CD8-positive, alpha-beta memory T cell (primary cell): ENCODE measurements at regions not wholly inside any gene's neighbourhood (a gene's known extent, or its start where the extent isn't known, plus 50 kb on each side); places are given as distances from the start of the nearest gene placed in this dataset.

Source experiments
- CTCF ChIA-PET: fragments of 350-600 bp; sonication (Branson Sonifier 250); formaldehyde crosslinking; loops from one replicate; lab custom pipeline; 2021; ENCODE audit warnings: antibody characterized with exemption; lab: Charles Lee
- POLR2A ChIA-PET: fragments of 350-600 bp; sonication (Branson Sonifier 250); formaldehyde crosslinking; loops from one replicate; lab custom pipeline; 2021; ENCODE audit warnings: antibody characterized with exemption; lab: Charles Lee
- DNase-seq, 5 donors: peaks; one replicate each; pipeline versions ENCODE4 v3.0.0 to v3.0.0-alpha.2; 2020 to 2022; ENCODE audit warnings: mixed read lengths in 1 of 5
- H3K27ac ChIP-seq: one replicate; pipeline ENCODE4 v1.7.0; 2013; ENCODE audit warnings: low read depth, mild to moderate bottlenecking, low read length, moderate library complexity
- H3K27me3 ChIP-seq: 2 replicates; pipeline ENCODE4 v1.7.0; 2013; ENCODE audit warnings: low read length, mild to moderate bottlenecking; ENCODE audit not compliant: insufficient read depth, poor library complexity, severe bottlenecking
- H3K36me3 ChIP-seq: 2 replicates; pipeline ENCODE4 v1.7.0; 2013; ENCODE audit warnings: mild to moderate bottlenecking, low read length, moderate library complexity; ENCODE audit not compliant: insufficient read depth
- H3K4me1 ChIP-seq: 2 replicates; pipeline ENCODE4 v1.7.0; 2013; ENCODE audit warnings: mild to moderate bottlenecking, low read length, moderate library complexity; ENCODE audit not compliant: insufficient read depth
- H3K4me3 ChIP-seq: 2 replicates; pipeline ENCODE4 v1.7.0; 2013; ENCODE audit warnings: mild to moderate bottlenecking, low read length
- H3K9me3 ChIP-seq: 2 replicates; pipeline ENCODE4 v1.7.0; 2013; ENCODE audit warnings: mild to moderate bottlenecking, low read length
- H3K27ac Mint-ChIP-seq, 8 donors: one replicate each; pipeline ENCODE4 v1.8.0; 2020 to 2021; ENCODE audit warnings: mixed read lengths in 8 of 8, mild to moderate bottlenecking in 6 of 8, inconsistent platforms in 3 of 8, moderate library complexity in 3 of 8
- H3K27me3 Mint-ChIP-seq, 2 donors: one replicate each; pipeline ENCODE4 v1.8.0; 2020 to 2021; ENCODE audit warnings: mixed read lengths in 2 of 2, mild to moderate bottlenecking in 1 of 2, moderate library complexity in 1 of 2
- H3K36me3 Mint-ChIP-seq, 3 donors: one replicate each; pipeline ENCODE4 v1.8.0; 2020 to 2021; ENCODE audit warnings: mixed read lengths in 3 of 3, inconsistent platforms in 1 of 3, mild to moderate bottlenecking in 1 of 3
- H3K4me1 Mint-ChIP-seq, 3 donors: one replicate each; pipeline ENCODE4 v1.8.0; 2020 to 2021; ENCODE audit warnings: mixed read lengths in 3 of 3, inconsistent platforms in 1 of 3, mild to moderate bottlenecking in 1 of 3
- H3K4me3 Mint-ChIP-seq, 7 donors: one replicate each; pipeline ENCODE4 v1.8.0; 2020 to 2021; ENCODE audit warnings: mixed read lengths in 7 of 7, mild to moderate bottlenecking in 6 of 7, moderate library complexity in 4 of 7, inconsistent platforms in 2 of 7
- H3K9me3 Mint-ChIP-seq, 5 donors: one replicate each; pipeline ENCODE4 v1.8.0; 2020 to 2022; ENCODE audit warnings: mixed read lengths in 5 of 5, mild to moderate bottlenecking in 3 of 5, moderate library complexity in 2 of 5, inconsistent platforms in 1 of 5

DNA sequence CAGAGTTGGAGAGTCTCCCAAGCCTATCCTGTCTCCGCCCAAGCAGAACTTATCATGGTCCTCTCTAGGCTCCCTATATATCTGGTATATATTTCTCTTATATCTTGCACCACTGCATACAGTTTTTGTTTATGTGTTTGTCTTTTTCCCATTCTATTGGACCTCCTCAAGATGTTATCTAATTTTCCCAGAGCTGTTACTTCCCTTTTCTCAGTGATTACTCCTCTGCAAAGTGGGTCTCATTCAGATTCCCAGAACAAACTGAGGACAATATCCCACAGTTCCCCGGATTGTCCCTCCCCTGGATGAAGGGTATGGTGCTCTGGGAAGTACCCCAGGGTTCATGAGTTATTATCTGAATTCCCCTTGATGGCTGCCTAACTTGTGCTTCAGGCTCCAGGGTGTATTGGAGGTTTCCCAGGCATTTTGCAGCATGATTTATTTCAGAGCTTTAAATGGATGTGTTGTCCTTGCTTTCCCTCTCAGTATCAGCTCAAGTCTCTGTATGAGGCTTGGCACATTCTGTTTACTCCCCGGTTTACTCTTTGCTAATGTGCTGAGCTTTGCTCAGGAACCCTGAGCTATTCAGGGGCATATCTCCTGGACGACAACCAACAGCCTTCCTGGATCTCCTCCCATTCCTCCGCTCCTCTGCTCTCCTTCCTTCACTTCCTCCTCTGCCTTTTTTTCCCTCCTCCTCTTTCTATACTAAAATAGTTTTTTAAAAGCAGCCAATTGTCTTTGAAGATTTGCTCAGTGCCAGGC, 329.3 kb downstream of the SPRY2 start:
- Mint-ChIP-seq H3K9me3 (peaks cover 0 to 5% (median 0%) of the 10 kb centered on the region in 5 donors), H3K4me3 (no peak overlapping the region), H3K36me3 (no peaks in the 10 kb centered on the region), H3K4me1 (no peaks in the 10 kb centered on the region), H3K27me3 (peaks cover 0 to 5% of the 10 kb centered on the region in 2 donors), H3K27ac (no peak overlapping the region)
- DNase-seq, result no peak
- POLR2A ChIA-PET, result no interaction called here
- no peaks in the 10 kb centered on the region for H3K4me1 ChIP-seq
- no peaks in the 10 kb centered on the region for H3K36me3 ChIP-seq
- H3K9me3 ChIP-seq, result no peaks in the 10 kb centered on the region
- no peak overlapping the region for H3K27ac ChIP-seq
- H3K27me3 ChIP-seq, result no peaks in the 10 kb centered on the region
- no peak overlapping the region for H3K4me3 ChIP-seq
- CTCF ChIA-PET, result no interaction called here

DNA sequence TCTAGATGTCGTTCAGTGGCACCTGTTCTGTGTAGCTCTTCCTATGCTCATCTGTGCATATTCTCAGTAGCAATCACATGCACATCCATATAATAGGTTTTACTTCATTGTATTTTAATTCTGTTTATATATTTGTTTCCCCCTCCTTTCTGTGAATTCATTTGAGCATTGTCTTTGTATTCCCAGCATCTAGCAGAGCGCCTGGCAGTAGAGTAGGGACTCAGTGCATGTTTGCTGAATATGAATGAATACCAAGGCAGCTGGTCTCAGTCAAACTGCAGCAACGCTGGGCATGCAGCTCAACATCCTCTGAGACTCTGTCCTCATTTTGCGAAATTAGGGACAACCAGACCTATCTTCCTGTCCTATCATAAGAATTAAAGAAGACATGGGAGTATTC, 330.1 kb downstream of the SPRY2 start:
- no peak overlapping the region for H3K4me3 ChIP-seq
- no peak for DNase-seq
- peaks cover 0 to 5% of the 10 kb centered on the region in 2 donors for H3K27me3 Mint-ChIP-seq
- no peaks in the 10 kb centered on the region for H3K4me1 ChIP-seq
- H3K36me3 ChIP-seq, result no peaks in the 10 kb centered on the region
- H3K9me3 ChIP-seq, result no peaks in the 10 kb centered on the region
- ChIA-PET CTCF (no interaction called here), POLR2A (no interaction called here)
- peaks cover 0 to 5% (median 0%) of the 10 kb centered on the region in 5 donors for H3K9me3 Mint-ChIP-seq
- H3K4me3 Mint-ChIP-seq, result no peak overlapping the region
- H3K4me1 Mint-ChIP-seq, result no peaks in the 10 kb centered on the region
- H3K27ac Mint-ChIP-seq, result no peak overlapping the region
- H3K36me3 Mint-ChIP-seq, result no peaks in the 10 kb centered on the region
- no peaks in the 10 kb centered on the region for H3K27me3 ChIP-seq
- no peak overlapping the region for H3K27ac ChIP-seq

DNA sequence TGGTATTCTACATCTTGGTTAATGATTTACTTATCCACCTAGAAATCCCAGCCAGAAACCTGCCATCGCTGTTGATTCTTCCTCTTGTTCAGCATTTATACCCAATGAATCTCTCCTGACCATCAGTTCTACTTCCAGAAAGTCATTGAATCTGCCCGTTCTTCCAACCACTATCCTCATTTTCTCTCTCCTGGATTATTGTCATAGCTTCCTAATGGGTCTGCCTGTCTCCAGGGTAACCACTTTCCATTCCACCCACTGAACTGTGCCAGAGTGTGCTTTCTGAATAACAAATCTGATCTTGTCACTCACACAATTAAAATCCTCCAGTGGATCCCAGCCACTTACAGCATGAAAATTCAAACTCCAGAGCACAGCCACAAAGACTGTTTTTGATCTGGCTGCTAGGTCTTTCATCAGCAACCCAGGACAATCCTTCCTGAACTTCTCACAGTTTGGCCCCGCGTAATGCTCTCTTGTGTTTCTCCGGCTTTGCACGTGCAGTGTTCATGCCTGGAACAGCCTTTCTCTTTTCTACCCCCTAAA, 330.6 kb downstream of the SPRY2 start:
- Histone ChIP-seq H3K27ac (no peak overlapping the region), H3K4me3 (no peak overlapping the region), H3K9me3 (no peaks in the 10 kb centered on the region), H3K27me3 (no peaks in the 10 kb centered on the region), H3K36me3 (no peaks in the 10 kb centered on the region), H3K4me1 (no peaks in the 10 kb centered on the region)
- no peaks in the 10 kb centered on the region for H3K4me1 Mint-ChIP-seq
- H3K27ac Mint-ChIP-seq, result no peak overlapping the region
- ChIA-PET CTCF (no interaction called here), POLR2A (no interaction called here)
- H3K4me3 Mint-ChIP-seq, result no peak overlapping the region
- DNase-seq, result no peak
- H3K27me3 Mint-ChIP-seq, result peaks cover 0 to 5% of the 10 kb centered on the region in 2 donors
- H3K9me3 Mint-ChIP-seq, result peaks cover 0 to 5% (median 0%) of the 10 kb centered on the region in 5 donors
- H3K36me3 Mint-ChIP-seq, result no peaks in the 10 kb centered on the region

DNA sequence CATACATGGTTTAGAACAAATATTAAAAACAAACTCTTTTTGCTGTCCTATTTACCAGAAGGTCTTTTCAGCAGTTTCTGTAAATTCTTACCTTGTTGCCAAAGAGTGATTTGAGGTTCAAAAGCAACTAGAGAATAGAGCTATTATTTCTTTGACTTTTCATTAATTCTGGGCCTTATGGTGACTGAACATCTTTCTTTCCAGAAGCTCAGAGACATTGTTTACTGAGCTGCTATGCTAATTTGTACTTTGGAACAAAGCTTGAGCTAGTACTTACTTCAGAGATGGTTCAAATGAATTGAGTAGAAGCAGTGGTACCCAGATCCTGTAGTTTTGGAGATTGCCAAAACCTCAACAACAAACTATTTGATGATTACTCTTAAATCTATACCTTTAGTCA, 331.2 kb downstream of the SPRY2 start:
- H3K4me3 ChIP-seq, result no peak overlapping the region
- no peak overlapping the region for H3K27ac ChIP-seq
- H3K9me3 ChIP-seq, result no peaks in the 10 kb centered on the region
- Mint-ChIP-seq H3K4me3 (no peak overlapping the region), H3K36me3 (no peaks in the 10 kb centered on the region), H3K27me3 (peaks cover 0 to 5% of the 10 kb centered on the region in 2 donors), H3K4me1 (no peaks in the 10 kb centered on the region), H3K9me3 (peaks cover 0 to 5% (median 0%) of the 10 kb centered on the region in 5 donors), H3K27ac (no peak overlapping the region)
- DNase-seq, result no peak
- H3K4me1 ChIP-seq, result no peaks in the 10 kb centered on the region
- CTCF ChIA-PET, result no interaction called here
- POLR2A ChIA-PET, result no interaction called here
- H3K27me3 ChIP-seq, result no peaks in the 10 kb centered on the region
- no peaks in the 10 kb centered on the region for H3K36me3 ChIP-seq

DNA sequence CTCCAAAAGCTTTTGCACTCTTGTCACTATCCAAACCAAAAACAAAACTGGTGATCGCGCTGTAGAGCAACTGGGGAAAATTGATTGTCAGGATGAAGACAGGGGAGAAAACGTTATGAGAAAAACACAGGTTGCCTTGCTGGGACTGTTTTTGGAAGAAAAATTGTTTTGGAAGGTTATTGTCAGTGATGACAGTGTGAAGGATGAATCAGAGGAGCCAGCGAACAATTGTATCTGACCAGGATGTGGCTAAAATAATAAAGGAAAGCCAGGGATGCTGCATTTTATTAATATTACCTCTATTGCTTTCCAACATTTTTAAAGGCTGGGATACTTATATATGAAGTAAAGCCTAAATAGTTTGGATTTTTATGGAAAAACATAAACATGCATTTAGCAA, 334.0 kb downstream of the SPRY2 start:
- Mint-ChIP-seq H3K27me3 (peaks cover 0 to 2% of the 10 kb centered on the region in 2 donors), H3K9me3 (peaks cover 0 to 2% (median 0%) of the 10 kb centered on the region in 5 donors), H3K27ac (no peak overlapping the region), H3K4me1 (no peaks in the 10 kb centered on the region), H3K4me3 (no peak overlapping the region), H3K36me3 (no peaks in the 10 kb centered on the region)
- CTCF ChIA-PET, result no interaction called here
- Histone ChIP-seq H3K9me3 (no peaks in the 10 kb centered on the region), H3K4me3 (no peak overlapping the region), H3K36me3 (no peaks in the 10 kb centered on the region), H3K27ac (no peak overlapping the region), H3K27me3 (no peaks in the 10 kb centered on the region), H3K4me1 (no peaks in the 10 kb centered on the region)
- DNase-seq, result no peak
- POLR2A ChIA-PET, result no interaction called here

DNA sequence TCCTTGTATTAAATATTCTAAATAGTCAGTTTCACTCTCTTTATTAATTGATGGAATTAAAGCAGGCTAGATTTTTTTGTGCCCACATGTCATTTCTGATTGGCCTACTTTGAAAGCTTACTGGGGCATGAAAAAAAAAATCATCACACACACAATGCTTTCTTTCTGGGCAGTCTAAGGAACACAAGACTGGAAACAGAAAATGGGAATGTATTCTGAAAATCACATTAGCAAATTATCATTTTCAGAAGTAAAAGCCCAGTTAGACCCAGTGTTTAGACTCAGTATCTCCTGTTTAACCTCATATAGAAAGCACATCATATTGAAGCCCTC, 339.4 kb downstream of the SPRY2 start:
- no peaks in the 10 kb centered on the region for H3K36me3 ChIP-seq
- H3K4me1 ChIP-seq, result no peaks in the 10 kb centered on the region
- POLR2A ChIA-PET, result no interaction called here
- H3K4me3 Mint-ChIP-seq, result no peak overlapping the region
- no peak overlapping the region for H3K4me3 ChIP-seq
- no peak for DNase-seq
- peaks cover 0 to 2% (median 0%) of the 10 kb centered on the region in 5 donors for H3K9me3 Mint-ChIP-seq
- CTCF ChIA-PET, result no interaction called here
- H3K27ac ChIP-seq, result no peak overlapping the region
- no peaks in the 10 kb centered on the region for H3K9me3 ChIP-seq
- no peaks in the 10 kb centered on the region for H3K27me3 ChIP-seq
- no peak overlapping the region for H3K27ac Mint-ChIP-seq
- H3K36me3 Mint-ChIP-seq, result no peaks in the 10 kb centered on the region
- no peaks in the 10 kb centered on the region for H3K27me3 Mint-ChIP-seq
- H3K4me1 Mint-ChIP-seq, result no peaks in the 10 kb centered on the region

DNA sequence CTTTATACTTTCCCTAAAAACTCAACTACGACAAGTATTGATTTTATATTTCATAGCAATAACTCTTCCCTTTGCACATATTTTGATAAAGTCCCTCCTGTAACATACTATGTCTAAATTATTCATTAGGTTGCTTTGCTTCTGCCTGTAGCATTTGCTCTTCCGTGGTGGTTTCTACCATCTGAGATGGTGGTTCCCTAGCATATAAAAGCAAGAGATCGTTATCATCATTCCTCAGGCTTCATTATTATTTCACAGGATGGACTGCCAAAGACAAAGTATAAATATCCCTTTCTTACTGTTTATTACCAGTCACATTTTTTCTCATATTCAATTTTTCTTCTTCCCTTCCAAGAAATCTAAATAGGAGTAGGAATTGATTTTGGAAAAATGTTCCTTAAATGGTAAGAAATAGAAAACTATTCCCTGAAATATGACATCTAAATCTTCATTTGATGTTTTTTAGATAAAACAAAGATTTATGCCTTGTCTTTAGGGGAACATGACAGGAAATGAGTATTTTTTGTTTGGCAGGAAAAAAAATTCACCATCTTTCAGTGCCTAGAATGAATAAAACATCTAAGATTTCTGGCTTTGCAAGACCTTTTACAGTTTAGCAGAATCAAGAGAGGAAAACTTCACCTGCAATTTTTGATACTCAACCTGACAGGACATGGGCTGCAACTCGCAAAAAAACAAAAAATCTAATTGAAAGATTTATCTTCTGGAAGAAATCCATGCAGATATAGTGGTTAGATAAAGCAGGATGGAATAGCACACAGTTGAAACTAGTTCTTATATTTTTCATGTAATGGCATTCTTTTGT, 340.0 kb downstream of the SPRY2 start:
- POLR2A ChIA-PET, result no interaction called here
- peaks cover 0 to 2% (median 0%) of the 10 kb centered on the region in 5 donors for H3K9me3 Mint-ChIP-seq

DNA sequence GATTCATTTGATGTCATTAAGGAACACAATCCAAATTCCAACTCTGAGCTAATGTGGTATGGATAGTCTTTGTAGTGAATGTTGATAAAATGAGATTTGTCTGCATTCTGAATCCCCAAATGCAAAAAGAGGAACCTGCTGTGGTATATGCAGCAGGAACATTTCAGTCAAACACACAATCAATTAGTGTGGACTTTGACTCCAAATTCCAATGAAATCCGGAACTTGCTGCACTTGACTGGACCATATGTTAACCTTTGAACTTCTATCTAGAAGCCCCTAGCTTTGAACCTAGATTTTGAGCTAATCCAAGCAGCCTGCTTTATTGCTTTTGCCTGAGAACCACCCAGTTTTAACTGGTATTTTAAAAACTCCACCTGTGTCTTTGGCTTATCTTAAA, 341.3 kb downstream of the SPRY2 start:
- no peak overlapping the region for H3K4me3 Mint-ChIP-seq
- no peak for DNase-seq
- peaks cover 0 to 2% of the 10 kb centered on the region in 2 donors for H3K27me3 Mint-ChIP-seq
- no peaks in the 10 kb centered on the region for H3K4me1 ChIP-seq
- no peak overlapping the region for H3K4me3 ChIP-seq
- H3K4me1 Mint-ChIP-seq, result no peaks in the 10 kb centered on the region
- H3K27ac ChIP-seq, result no peak overlapping the region
- H3K27me3 ChIP-seq, result no peaks in the 10 kb centered on the region
- peaks cover 0 to 2% (median 0%) of the 10 kb centered on the region in 5 donors for H3K9me3 Mint-ChIP-seq
- no peaks in the 10 kb centered on the region for H3K36me3 Mint-ChIP-seq
- no peaks in the 10 kb centered on the region for H3K9me3 ChIP-seq
- POLR2A ChIA-PET, result no interaction called here
- H3K36me3 ChIP-seq, result no peaks in the 10 kb centered on the region
- no peak overlapping the region for H3K27ac Mint-ChIP-seq
- CTCF ChIA-PET, result no interaction called here

More for the DNA sequence above, 340.0 kb downstream of the SPRY2 start:
- no peak overlapping the region for H3K27ac Mint-ChIP-seq
- no peak overlapping the region for H3K4me3 Mint-ChIP-seq
- Histone ChIP-seq H3K27ac (no peak overlapping the region), H3K9me3 (no peaks in the 10 kb centered on the region), H3K27me3 (no peaks in the 10 kb centered on the region), H3K4me1 (no peaks in the 10 kb centered on the region), H3K36me3 (no peaks in the 10 kb centered on the region), H3K4me3 (no peak overlapping the region)
- CTCF ChIA-PET, result no interaction called here
- H3K36me3 Mint-ChIP-seq, result no peaks in the 10 kb centered on the region
- no peak for DNase-seq
- no peaks in the 10 kb centered on the region for H3K4me1 Mint-ChIP-seq
- no peaks in the 10 kb centered on the region for H3K27me3 Mint-ChIP-seq
